ENCODE measurements at regions not wholly inside any gene's neighbourhood (a gene's known extent, or its start where the extent isn't known, plus 50 kb on each side); places are given as distances from the start of the nearest gene placed in this dataset.

- H3K4me3 ChIP-seq (ENCODE audit: low read depth, low read length), result no peak overlapping the region
- TF ChIP-seq CTCF (IDR thresholded peaks at IDR 0.05; ENCODE audit: borderline replicate concordance, insufficient read depth, low read depth, low read length), result no peak
Measured at GRCh38 chr11:28393348-28393747, 285.2 kb downstream of the METTL15 start.

- H3K4me3 ChIP-seq (ENCODE audit: low read depth, low read length), result no peak overlapping the region
- TF ChIP-seq CTCF (IDR thresholded peaks at IDR 0.05; ENCODE audit: borderline replicate concordance, insufficient read depth, low read depth, low read length), result no peak
Measured at GRCh38 chr11:28384418-28384817, 276.2 kb downstream of the METTL15 start.

GRCh38 chr11:28383456-28383855, 275.3 kb downstream of the METTL15 start:
- no peak for TF ChIP-seq CTCF (IDR thresholded peaks at IDR 0.05; ENCODE audit: borderline replicate concordance, insufficient read depth, low read depth, low read length)
- H3K4me3 ChIP-seq (ENCODE audit: low read depth, low read length), result no peak overlapping the region
